Type B pancreatic cell (in vitro differentiated cells): ENCODE measurements at regions not wholly inside any gene's neighbourhood (a gene's known extent, or its start where the extent isn't known, plus 50 kb on each side); places are given as distances from the start of the nearest gene placed in this dataset.
"Not testable (repeated sequence)": the region's sequence is repeated elsewhere in the genome, so short reads cannot be mapped to it uniquely, and the experiment has no call there.

Source experiments
- DNase-seq: peaks from one replicate; pipeline ENCODE4 v3.0.0; 2021; ENCODE audit warnings: mixed read lengths; ENCODE audit not compliant: unreplicated experiment; ENCODE audit errors: extremely low spot score
- H3K27ac Mint-ChIP-seq: 2 replicates; pipeline ENCODE4 v1.8.0; 2021; ENCODE audit warnings: mild to moderate bottlenecking, mixed read lengths
- H3K27me3 Mint-ChIP-seq: 2 replicates; pipeline ENCODE4 v1.8.0; 2021; ENCODE audit warnings: mixed read lengths
- H3K36me3 Mint-ChIP-seq: 2 replicates; pipeline ENCODE4 v1.8.0; 2021; ENCODE audit warnings: mixed read lengths
- H3K4me1 Mint-ChIP-seq: one replicate; pipeline ENCODE4 v1.8.0; 2021; ENCODE audit warnings: mixed read lengths; ENCODE audit not compliant: unreplicated experiment
- H3K4me3 Mint-ChIP-seq: 2 replicates; pipeline ENCODE4 v1.8.0; 2021; ENCODE audit warnings: mild to moderate bottlenecking, mixed read lengths
- H3K9me3 Mint-ChIP-seq: 2 replicates; pipeline ENCODE4 v1.8.0; 2021; ENCODE audit warnings: mixed read lengths
- CTCF ChIP-seq: fragments of 200-600 bp; sonication (generic); conservative IDR thresholded peaks from 2 replicates; pipeline ENCODE4 v1.5.0; 2021; ENCODE audit warnings: antibody characterized with exemption, mild to moderate bottlenecking

GRCh38 chr1:148289647-148290046, 137.6 kb upstream of the NBPF11 start:
- Mint-ChIP-seq H3K36me3 (no peaks in the 10 kb centered on the region), H3K9me3 (peaks cover 3% of the 10 kb centered on the region), H3K27ac (no peak overlapping the region), H3K4me3 (no peak overlapping the region), H3K4me1 (peaks cover 6% of the 10 kb centered on the region), H3K27me3 (no peaks in the 10 kb centered on the region)
- no peak for DNase-seq
- TF ChIP-seq CTCF, result no peak

- H3K27me3 Mint-ChIP-seq, DNase-seq, H3K4me1 Mint-ChIP-seq, H3K36me3 Mint-ChIP-seq, H3K4me3 Mint-ChIP-seq, H3K9me3 Mint-ChIP-seq, H3K27ac Mint-ChIP-seq: not testable (repeated sequence)
Measured at GRCh38 chr1:148285946-148286345, 133.9 kb upstream of the NBPF11 start.

GRCh38 chr1:148280831-148281572, 128.9 kb upstream of the NBPF11 start:
- H3K27ac Mint-ChIP-seq, DNase-seq, H3K36me3 Mint-ChIP-seq, H3K9me3 Mint-ChIP-seq, H3K27me3 Mint-ChIP-seq, H3K4me1 Mint-ChIP-seq: not testable (repeated sequence)
- peak overlapping the region; percentile 88 for H3K4me3 Mint-ChIP-seq

- not testable (repeated sequence) for H3K27ac Mint-ChIP-seq, H3K9me3 Mint-ChIP-seq, H3K4me1 Mint-ChIP-seq, H3K36me3 Mint-ChIP-seq, DNase-seq, H3K27me3 Mint-ChIP-seq
- peak overlapping the region; percentile 5 for H3K4me3 Mint-ChIP-seq
Measured at GRCh38 chr1:148279002-148279542, 127.0 kb upstream of the NBPF11 start.

GRCh38 chr1:148277865-148278279, 125.8 kb upstream of the NBPF11 start:
- Mint-ChIP-seq H3K4me3 (peak overlapping the region; percentile 71), H3K27ac (peak overlapping the region; percentile 78)
- not testable (repeated sequence) for DNase-seq, H3K4me1 Mint-ChIP-seq, H3K27me3 Mint-ChIP-seq, H3K36me3 Mint-ChIP-seq, H3K9me3 Mint-ChIP-seq

GRCh38 chr1:148267066-148267465, 115.0 kb upstream of the NBPF11 start:
- not testable (repeated sequence) for H3K36me3 Mint-ChIP-seq, H3K4me3 Mint-ChIP-seq, DNase-seq, H3K4me1 Mint-ChIP-seq, H3K9me3 Mint-ChIP-seq, H3K27ac Mint-ChIP-seq
- H3K27me3 Mint-ChIP-seq, result peaks cover 23% of the 10 kb centered on the region

- Mint-ChIP-seq H3K4me1 (no peaks in the 10 kb centered on the region), H3K4me3 (peak overlapping the region; percentile 97), H3K36me3 (no peaks in the 10 kb centered on the region), H3K9me3 (no peaks in the 10 kb centered on the region), H3K27ac (peak overlapping the region; percentile 99), H3K27me3 (peaks cover 36% of the 10 kb centered on the region)
- DNase-seq, result no peak
- no peak for TF ChIP-seq CTCF
Measured at GRCh38 chr1:148264374-148265276, 112.5 kb upstream of the NBPF11 start.

GRCh38 chr1:148263906-148264255, 111.8 kb upstream of the NBPF11 start:
- peaks cover 36% of the 10 kb centered on the region for H3K27me3 Mint-ChIP-seq
- no peaks in the 10 kb centered on the region for H3K4me1 Mint-ChIP-seq
- no peak for DNase-seq
- peak overlapping the region; percentile 97 for H3K4me3 Mint-ChIP-seq
- no peaks in the 10 kb centered on the region for H3K36me3 Mint-ChIP-seq
- H3K9me3 Mint-ChIP-seq, result no peaks in the 10 kb centered on the region
- TF ChIP-seq CTCF, result no peak
- peak overlapping the region; percentile 99 for H3K27ac Mint-ChIP-seq
